ENCODE measurements at regions not wholly inside any gene's neighbourhood (a gene's known extent, or its start where the extent isn't known, plus 50 kb on each side); places are given as distances from the start of the nearest gene placed in this dataset.
"Not testable (repeated sequence)": the region's sequence is repeated elsewhere in the genome, so short reads cannot be mapped to it uniquely, and the experiment has no call there.

DNA sequence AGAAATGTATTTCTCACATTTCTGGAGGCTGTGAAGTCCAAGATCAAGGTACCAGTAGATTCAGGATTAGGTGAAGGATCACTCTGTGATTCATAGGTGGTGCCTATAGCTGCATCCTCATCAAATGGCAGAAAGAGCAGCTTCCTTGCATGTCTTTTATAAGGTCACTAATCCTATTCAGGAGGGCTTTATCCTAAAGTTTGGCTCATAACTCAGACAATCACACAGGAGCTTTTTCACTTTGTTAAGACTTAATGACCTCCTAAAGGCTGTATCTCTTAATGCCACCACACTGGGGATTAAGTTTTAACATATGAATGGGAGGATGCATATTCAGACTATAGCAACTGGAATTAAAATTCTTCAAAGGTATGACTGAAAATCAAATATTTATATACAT lies 861.1 kb downstream of the DACH1 start:
- Mint-ChIP-seq H3K27ac (ENCODE audit: low read depth) (no peak overlapping the region), H3K4me1 (no peaks in the 10 kb centered on the region), H3K9me3 (no peaks in the 10 kb centered on the region), H3K27me3 (no peaks in the 10 kb centered on the region), H3K4me3 (no peak overlapping the region), H3K36me3 (ENCODE audit: insufficient read depth) (peaks cover 2% of the 10 kb centered on the region)
- ATAC-seq (replicated peaks; ENCODE audit: extremely low read depth, poor library complexity, severe bottlenecking) (no peak), DNase-seq (ENCODE audit: low spot score in 2 of 2) (no peak)

DNA sequence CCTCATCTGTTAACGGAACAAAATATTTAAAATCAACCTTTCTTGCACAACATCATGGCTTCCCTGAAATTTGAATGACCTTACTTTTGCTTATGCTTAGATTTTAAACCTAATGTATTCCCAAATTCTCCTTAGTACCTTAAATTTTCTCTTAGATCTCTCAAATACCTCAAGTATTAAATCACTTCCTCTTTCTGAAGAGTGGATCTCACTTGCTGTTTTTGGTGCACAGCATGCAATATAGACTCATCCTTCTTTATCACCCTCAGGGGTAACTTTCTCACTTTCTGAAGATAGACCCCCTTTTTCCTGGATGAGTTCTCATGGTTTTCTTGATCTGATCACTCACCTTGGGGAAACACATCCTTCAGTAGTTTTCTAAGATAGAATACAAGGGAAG lies 871.7 kb downstream of the DACH1 start:
- H3K27ac Mint-ChIP-seq (ENCODE audit: low read depth): no peak overlapping the region
- no peak for ATAC-seq (replicated peaks; ENCODE audit: extremely low read depth, poor library complexity, severe bottlenecking)
- H3K27me3 Mint-ChIP-seq: no peaks in the 10 kb centered on the region
- DNase-seq (ENCODE audit: low spot score in 2 of 2): no peak
- H3K9me3 Mint-ChIP-seq: peaks cover 6% of the 10 kb centered on the region
- no peaks in the 10 kb centered on the region for H3K4me1 Mint-ChIP-seq
- no peaks in the 10 kb centered on the region for H3K36me3 Mint-ChIP-seq (ENCODE audit: insufficient read depth)
- no peak overlapping the region for H3K4me3 Mint-ChIP-seq

DNA sequence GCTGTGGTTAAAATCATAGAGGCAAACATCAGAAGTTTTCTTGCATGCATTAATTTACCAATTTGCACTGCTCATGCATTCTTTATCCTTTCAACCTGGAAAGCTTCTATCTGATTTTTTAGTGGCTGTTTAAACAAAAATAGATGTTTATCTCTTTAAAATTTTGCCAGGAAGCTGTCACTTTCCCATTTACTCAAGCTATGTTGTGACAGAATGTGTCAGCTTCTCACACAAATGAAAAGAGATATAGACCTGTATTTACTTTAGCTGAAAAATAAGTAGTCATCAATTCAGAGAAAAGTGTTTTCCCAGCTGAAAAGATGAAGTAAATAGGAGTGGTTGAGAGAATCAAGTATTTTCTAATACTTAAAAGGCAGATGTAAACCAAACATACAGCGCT lies 872.8 kb downstream of the DACH1 start:
- no peak overlapping the region for H3K4me3 Mint-ChIP-seq
- ATAC-seq (replicated peaks; ENCODE audit: extremely low read depth, poor library complexity, severe bottlenecking) (no peak), DNase-seq (ENCODE audit: low spot score in 2 of 2) (no peak)
- H3K36me3 Mint-ChIP-seq (ENCODE audit: insufficient read depth): no peaks in the 10 kb centered on the region
- H3K9me3 Mint-ChIP-seq: peaks cover 6% of the 10 kb centered on the region
- H3K27me3 Mint-ChIP-seq: no peaks in the 10 kb centered on the region
- H3K27ac Mint-ChIP-seq (ENCODE audit: low read depth): no peak overlapping the region
- H3K4me1 Mint-ChIP-seq: no peaks in the 10 kb centered on the region

DNA sequence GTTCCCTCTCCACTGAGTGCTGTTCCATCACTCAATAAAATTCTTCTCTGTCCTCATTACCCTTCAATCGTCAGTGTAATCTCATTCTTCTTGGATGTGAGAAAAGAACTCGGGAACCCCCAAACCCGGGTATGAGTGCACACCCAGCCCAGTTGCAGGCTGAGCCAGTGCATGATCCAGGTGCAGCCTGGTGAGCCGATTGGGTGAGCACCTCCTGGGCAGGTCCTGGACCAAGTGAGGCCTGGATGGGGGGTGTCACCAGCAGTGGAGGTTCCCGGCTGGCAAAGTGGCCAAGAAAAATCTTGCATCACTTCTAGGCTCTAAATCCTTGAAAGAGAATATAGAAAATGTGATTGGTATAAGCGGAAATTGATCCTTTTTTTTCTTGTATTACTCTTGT lies 878.8 kb upstream of the KLHL1 start:
- DNase-seq (ENCODE audit: low spot score in 2 of 2) (no peak), ATAC-seq (replicated peaks; ENCODE audit: extremely low read depth, poor library complexity, severe bottlenecking) (no peak)
- no peak overlapping the region for H3K4me3 Mint-ChIP-seq
- no peaks in the 10 kb centered on the region for H3K4me1 Mint-ChIP-seq
- no peak overlapping the region for H3K27ac Mint-ChIP-seq (ENCODE audit: low read depth)
- no peaks in the 10 kb centered on the region for H3K27me3 Mint-ChIP-seq
- H3K9me3 Mint-ChIP-seq: peaks cover 10% of the 10 kb centered on the region
- H3K36me3 Mint-ChIP-seq (ENCODE audit: insufficient read depth): no peaks in the 10 kb centered on the region

- Mint-ChIP-seq H3K4me1 (no peaks in the 10 kb centered on the region), H3K36me3 (ENCODE audit: insufficient read depth) (peaks cover 2% of the 10 kb centered on the region), H3K27ac (ENCODE audit: low read depth) (no peak overlapping the region), H3K9me3 (peaks cover 20% of the 10 kb centered on the region), H3K4me3 (no peak overlapping the region), H3K27me3 (no peaks in the 10 kb centered on the region)
- no peak for ATAC-seq (replicated peaks; ENCODE audit: extremely low read depth, poor library complexity, severe bottlenecking)
- no peak for DNase-seq (ENCODE audit: low spot score in 2 of 2)
Measured at GRCh38 chr13:70985371-70985770, 877.1 kb upstream of the KLHL1 start.

DNA sequence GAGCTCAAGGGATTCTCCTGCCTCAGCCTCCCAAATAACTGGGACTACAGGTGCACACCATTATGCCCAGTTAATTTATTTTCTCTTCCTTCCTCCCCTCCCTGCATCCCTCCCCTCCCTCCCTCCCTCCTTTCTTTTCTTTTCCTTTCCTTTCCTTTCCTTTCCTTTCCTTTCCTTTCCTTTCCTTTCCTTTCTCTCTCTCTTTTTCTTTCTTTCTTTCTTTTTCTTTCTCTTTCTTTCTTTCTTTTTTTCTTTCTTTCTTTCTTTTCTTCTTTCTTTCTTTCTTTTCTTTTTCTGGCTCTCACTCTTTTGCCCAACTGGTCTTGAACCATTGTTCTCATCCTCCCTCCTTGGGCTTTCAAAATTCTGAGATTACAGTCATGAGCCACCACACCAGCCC lies 873.0 kb upstream of the KLHL1 start:
- not testable (repeated sequence) for H3K27me3 Mint-ChIP-seq; H3K4me3 Mint-ChIP-seq; H3K4me1 Mint-ChIP-seq; H3K27ac Mint-ChIP-seq (ENCODE audit: low read depth); H3K36me3 Mint-ChIP-seq (ENCODE audit: insufficient read depth); ATAC-seq (replicated peaks; ENCODE audit: extremely low read depth, poor library complexity, severe bottlenecking); DNase-seq (ENCODE audit: low spot score in 2 of 2)
- H3K9me3 Mint-ChIP-seq: peaks cover 20% of the 10 kb centered on the region

DNA sequence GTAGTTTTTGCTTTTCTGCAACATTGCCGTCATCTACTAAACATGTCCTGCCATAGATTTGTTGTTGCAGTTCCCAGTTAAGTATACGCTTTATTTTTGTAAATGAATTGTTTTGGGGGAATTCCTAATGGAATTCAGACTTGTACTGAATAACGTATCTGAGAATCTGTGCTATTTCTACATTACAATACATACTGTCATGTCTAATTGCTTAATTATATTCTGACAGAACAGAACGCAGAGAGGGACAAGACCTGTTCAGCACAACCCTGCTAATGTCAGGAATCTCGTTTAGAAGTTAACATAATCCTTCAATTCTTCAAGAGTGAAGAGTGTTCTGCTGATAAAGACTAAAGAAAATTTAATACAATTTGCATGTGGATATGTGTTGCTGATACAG lies 861.1 kb upstream of the KLHL1 start:
- Mint-ChIP-seq H3K4me3 (no peak overlapping the region), H3K27me3 (no peaks in the 10 kb centered on the region), H3K27ac (ENCODE audit: low read depth) (no peak overlapping the region), H3K4me1 (no peaks in the 10 kb centered on the region), H3K9me3 (peaks cover 2% of the 10 kb centered on the region), H3K36me3 (ENCODE audit: insufficient read depth) (no peaks in the 10 kb centered on the region)
- ATAC-seq (replicated peaks; ENCODE audit: extremely low read depth, poor library complexity, severe bottlenecking) (no peak), DNase-seq (ENCODE audit: low spot score in 2 of 2) (no peak)

DNA sequence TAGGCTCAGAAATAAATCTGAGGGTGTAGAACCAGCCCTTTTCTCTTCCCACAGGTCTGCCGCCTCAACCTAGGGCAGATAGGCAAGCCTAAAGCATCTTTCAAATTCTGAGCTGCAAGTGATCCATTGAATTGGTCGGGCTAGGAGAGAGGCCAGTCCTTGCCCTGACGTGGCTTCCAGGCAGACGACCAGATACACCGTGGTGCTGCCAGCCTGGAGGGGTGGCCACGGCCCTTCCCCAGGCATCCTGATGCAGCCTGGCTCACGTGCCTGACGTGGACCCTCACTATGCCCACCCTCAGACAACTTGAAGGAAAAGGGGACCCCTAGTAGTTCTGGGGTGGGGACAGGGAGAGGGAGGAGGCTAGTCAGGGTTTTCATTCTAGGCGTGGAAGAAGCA lies 859.3 kb upstream of the KLHL1 start:
- no peaks in the 10 kb centered on the region for H3K36me3 Mint-ChIP-seq (ENCODE audit: insufficient read depth)
- no peak overlapping the region for H3K27ac Mint-ChIP-seq (ENCODE audit: low read depth)
- no peak overlapping the region for H3K4me3 Mint-ChIP-seq
- no peaks in the 10 kb centered on the region for H3K27me3 Mint-ChIP-seq
- DNase-seq (ENCODE audit: low spot score in 2 of 2) (no peak), ATAC-seq (replicated peaks; ENCODE audit: extremely low read depth, poor library complexity, severe bottlenecking) (no peak)
- peaks cover 6% of the 10 kb centered on the region for H3K9me3 Mint-ChIP-seq
- no peaks in the 10 kb centered on the region for H3K4me1 Mint-ChIP-seq

- Mint-ChIP-seq H3K9me3 (peaks cover 6% of the 10 kb centered on the region), H3K27ac (ENCODE audit: low read depth) (no peak overlapping the region), H3K36me3 (ENCODE audit: insufficient read depth) (no peaks in the 10 kb centered on the region), H3K27me3 (no peaks in the 10 kb centered on the region), H3K4me3 (no peak overlapping the region), H3K4me1 (no peaks in the 10 kb centered on the region)
- no peak for ATAC-seq (replicated peaks; ENCODE audit: extremely low read depth, poor library complexity, severe bottlenecking)
- DNase-seq (ENCODE audit: low spot score in 2 of 2): no peak
Measured at GRCh38 chr13:70964874-70965273, 856.6 kb upstream of the KLHL1 start.

DNA sequence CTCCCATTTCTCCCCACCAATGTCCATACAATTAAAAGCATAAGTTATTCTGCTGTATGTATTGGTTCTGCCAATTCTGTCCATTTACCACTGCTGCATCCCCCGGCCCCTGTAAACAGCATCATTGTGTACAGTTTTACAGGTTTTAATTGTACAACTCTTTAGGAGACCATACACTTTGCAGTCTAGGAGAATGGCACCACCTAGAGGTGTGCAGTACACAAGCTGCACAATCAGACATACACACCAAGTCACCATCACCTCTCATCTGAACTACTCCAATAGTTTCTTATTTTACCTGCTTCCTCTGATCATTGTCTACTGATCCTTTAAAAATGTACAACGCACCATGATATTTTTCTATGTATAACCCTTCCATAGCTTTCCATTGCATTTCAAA lies 855.9 kb upstream of the KLHL1 start:
- peaks cover 6% of the 10 kb centered on the region for H3K9me3 Mint-ChIP-seq
- no peak for ATAC-seq (replicated peaks; ENCODE audit: extremely low read depth, poor library complexity, severe bottlenecking)
- H3K27me3 Mint-ChIP-seq: no peaks in the 10 kb centered on the region
- DNase-seq (ENCODE audit: low spot score in 2 of 2): no peak
- no peaks in the 10 kb centered on the region for H3K36me3 Mint-ChIP-seq (ENCODE audit: insufficient read depth)
- H3K4me3 Mint-ChIP-seq: no peak overlapping the region
- no peak overlapping the region for H3K27ac Mint-ChIP-seq (ENCODE audit: low read depth)
- no peaks in the 10 kb centered on the region for H3K4me1 Mint-ChIP-seq

DNA sequence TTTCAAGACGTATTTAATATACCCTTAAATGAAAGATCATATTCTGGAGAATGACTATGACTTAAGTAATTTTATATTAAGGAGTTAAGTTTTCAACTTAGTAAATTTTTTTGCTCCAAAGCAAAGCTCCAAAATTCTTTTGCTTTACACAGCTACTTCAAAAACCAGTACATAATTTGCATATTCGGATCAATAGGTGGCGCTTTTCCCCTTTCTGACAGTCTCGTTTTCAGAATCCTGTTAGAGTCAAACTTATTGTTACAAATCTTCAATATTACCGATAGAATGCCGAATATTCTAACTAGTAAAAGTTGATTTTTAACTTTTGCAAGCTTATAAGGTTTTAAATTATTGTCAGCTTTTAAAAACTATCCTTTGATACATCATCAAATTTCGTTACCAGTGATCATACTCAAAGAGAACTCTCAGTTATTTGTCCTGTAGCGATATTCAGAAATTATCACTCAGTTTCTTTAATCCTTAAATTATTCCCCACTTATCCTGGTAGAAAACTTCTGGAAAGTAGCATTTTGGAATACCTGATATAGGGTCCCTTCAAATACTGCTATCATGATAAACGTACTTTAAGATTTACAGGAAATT lies 852.7 kb upstream of the KLHL1 start:
- H3K36me3 Mint-ChIP-seq (ENCODE audit: insufficient read depth): no peaks in the 10 kb centered on the region
- no peaks in the 10 kb centered on the region for H3K4me1 Mint-ChIP-seq
- H3K27ac Mint-ChIP-seq (ENCODE audit: low read depth): no peak overlapping the region
- H3K9me3 Mint-ChIP-seq: peaks cover 15% of the 10 kb centered on the region
- no peak overlapping the region for H3K4me3 Mint-ChIP-seq
- H3K27me3 Mint-ChIP-seq: no peaks in the 10 kb centered on the region
- no peak for ATAC-seq (replicated peaks; ENCODE audit: extremely low read depth, poor library complexity, severe bottlenecking)
- no peak for DNase-seq (ENCODE audit: low spot score in 2 of 2)

DNA sequence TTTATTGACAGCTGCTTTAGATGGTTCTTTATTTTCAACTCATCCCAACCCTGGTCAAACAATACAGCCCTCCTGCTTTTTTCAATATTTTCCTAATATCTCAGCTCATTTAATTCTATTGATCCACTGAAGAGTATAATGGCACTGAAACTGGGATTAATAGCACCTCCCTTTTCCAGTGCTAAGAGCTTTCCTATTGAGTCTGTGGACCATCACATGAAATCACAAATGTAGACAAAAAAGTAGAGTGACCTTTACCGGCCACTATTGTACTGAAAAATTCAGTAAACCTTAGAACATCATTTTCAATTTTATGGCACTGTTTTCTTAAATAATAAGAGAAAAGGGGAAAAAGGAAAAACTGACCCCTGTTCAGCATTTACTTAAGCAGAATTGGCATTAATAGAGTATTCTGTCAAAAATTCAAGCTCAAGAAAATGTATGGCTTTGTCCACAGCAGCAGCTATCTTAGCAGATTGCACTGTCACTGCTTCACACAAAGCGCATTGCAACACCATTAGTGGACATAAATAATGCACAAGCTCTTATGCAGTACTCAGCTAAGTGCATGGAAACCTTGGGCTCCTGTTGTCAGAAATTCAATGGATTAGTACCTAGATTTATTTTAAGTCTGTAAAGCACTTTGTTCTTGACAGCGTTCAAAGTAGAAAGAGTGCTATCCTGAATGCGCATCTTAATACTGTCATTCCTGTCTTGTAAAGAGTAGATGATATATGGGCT lies 851.0 kb upstream of the KLHL1 start:
- peaks cover 12% of the 10 kb centered on the region for H3K9me3 Mint-ChIP-seq
- H3K27ac Mint-ChIP-seq (ENCODE audit: low read depth): no peak overlapping the region
- no peaks in the 10 kb centered on the region for H3K27me3 Mint-ChIP-seq
- no peaks in the 10 kb centered on the region for H3K36me3 Mint-ChIP-seq (ENCODE audit: insufficient read depth)
- DNase-seq (ENCODE audit: low spot score in 2 of 2): no peak
- no peaks in the 10 kb centered on the region for H3K4me1 Mint-ChIP-seq
- H3K4me3 Mint-ChIP-seq: no peak overlapping the region
- ATAC-seq (replicated peaks; ENCODE audit: extremely low read depth, poor library complexity, severe bottlenecking): no peak

DNA sequence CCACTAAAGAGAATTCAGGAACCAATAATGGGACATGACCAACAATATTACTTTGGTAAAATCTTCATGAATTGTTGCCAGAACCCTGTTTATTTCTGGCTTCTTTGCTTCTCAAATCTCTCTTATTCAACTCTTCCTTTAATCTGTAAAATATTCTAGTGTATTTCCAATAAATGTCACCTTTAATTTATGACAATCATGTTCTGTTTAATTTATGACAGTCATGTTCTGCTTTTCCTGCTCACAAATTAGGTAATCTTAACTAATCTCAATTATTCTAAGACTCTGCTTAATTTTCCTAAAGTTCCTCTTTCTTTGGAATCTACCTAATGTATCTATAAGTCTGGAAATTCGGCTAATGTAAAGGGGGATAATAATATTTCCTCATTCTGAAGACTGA lies 847.6 kb upstream of the KLHL1 start:
- ATAC-seq (replicated peaks; ENCODE audit: extremely low read depth, poor library complexity, severe bottlenecking) (no peak), DNase-seq (ENCODE audit: low spot score in 2 of 2) (no peak)
- H3K4me3 Mint-ChIP-seq: no peak overlapping the region
- no peak overlapping the region for H3K27ac Mint-ChIP-seq (ENCODE audit: low read depth)
- no peaks in the 10 kb centered on the region for H3K4me1 Mint-ChIP-seq
- H3K9me3 Mint-ChIP-seq: peaks cover 15% of the 10 kb centered on the region
- H3K27me3 Mint-ChIP-seq: no peaks in the 10 kb centered on the region
- no peaks in the 10 kb centered on the region for H3K36me3 Mint-ChIP-seq (ENCODE audit: insufficient read depth)

All from central memory CD8-positive, alpha-beta T cell (primary cell).